Dedifferentiated amniotic fluid mesenchymal stem cell (primary cell): ENCODE measurements at regions not wholly inside any gene's neighbourhood (a gene's known extent, or its start where the extent isn't known, plus 50 kb on each side); places are given as distances from the start of the nearest gene placed in this dataset.

Experiments used
- DNase-seq: peaks from one replicate; pipeline ENCODE4 v3.0.0-alpha.2; 2016; ENCODE audit errors: extremely low spot score

DNA sequence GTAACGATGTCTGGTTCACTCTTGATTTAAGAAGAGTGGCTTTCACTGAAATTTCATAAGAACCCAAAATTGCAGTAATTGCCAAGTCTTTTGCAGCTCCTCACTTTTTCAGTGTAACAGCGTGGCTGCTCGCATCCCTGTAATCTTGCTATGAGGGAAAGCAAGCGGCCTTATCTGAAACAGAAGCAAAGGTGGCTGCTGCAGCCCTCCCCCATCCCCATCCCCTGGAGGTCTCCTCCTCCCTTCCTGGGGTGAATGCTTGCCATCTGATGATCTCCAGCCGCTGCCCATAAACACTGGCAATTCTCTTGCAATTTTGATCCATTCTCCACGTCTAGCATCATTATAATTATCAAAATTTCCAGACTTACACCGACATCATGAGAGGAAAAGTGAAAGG lies 182.5 kb upstream of the ASIC2 start:
- no peak for DNase-seq

DNA sequence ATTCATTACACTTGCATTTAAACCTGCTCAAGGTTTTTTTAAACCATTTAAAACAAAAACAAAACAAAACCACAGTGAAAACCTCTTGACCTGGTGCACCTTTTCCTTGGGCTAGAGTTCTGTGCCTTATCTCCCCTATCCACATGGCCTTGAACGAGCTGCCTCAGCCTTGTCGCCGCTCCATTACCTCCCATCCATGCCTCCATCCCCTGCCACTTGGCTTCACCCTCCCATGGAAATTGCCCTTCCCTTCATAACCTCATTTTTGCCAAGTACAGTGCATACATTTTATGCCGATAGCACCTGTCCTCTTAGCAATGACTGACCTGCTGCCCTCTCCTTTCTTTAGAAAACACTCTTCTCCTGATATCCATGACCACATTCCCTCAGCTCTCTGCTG lies 188.6 kb upstream of the ASIC2 start:
- DNase-seq: no peak

DNA sequence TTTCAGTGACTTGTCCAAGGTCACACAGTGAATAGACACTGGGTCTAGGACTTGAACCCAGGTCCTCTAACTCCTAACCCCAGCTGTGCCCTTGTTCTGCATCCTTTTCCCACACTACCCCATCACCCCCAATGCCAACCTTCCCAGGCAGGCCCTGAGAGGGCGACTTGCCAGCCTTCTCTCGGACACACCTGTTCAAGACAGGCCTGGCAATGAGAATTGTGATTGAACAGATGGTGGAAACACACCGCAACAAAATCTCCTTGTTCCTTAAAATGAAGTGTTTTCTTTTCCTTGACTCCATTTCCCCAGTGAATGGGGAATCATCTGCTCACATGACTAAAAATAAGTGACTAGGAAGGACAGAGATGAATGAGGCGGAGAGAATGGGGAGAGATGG lies 189.5 kb upstream of the ASIC2 start:
- DNase-seq: no peak

DNA sequence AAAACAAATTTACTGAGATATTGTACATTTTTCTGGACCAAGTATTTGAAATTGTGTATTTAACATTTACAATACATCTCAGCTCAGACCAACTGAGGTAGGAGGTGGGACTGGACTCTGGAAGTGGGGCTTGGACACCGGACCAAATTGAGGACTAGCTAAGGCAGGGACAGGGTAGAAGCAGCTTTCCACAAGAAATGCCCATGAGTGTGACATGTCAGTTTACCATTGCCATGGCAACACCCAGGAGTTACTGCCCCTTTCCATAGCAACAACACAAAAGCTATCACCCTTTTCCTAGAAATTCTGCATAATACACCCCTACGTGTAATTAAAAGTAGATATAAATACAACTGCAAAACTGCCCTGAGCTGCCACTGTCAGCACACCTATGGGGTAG lies 191.5 kb upstream of the ASIC2 start:
- DNase-seq: no peak

DNA sequence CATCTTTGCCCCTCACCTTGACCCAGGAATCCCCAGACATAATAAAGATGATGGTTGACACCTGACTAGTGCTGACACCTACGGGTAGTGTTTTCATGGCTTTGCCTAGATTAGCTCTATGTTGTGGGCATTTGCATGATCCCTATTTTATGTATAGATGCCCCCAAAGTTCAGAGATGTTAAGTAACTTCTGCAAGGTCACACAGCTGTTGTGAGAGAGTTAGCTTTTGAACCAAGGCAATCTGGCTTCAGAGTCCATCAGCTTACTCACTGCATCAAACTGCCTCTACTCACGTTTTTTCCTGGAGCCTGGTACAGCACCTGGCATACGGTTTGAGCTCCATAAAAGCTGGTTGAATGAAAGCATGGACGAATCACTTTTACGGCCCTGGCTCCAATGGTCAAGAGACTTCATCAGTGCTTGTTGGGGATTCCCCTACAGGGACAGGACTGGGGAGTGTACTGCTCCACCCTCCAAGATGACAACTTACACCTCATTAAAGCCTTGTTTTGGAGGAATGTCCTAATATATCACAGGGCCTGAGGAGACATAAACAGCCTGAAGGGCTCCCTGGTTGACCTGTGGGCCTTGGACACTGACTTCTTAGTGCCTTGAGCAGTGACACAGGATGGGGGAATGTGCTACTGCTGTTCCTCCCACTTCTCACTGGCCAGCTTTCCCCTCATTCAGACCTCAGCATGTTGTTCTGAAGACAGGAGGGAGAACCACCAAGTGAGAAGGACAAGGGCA lies 193.2 kb upstream of the ASIC2 start:
- DNase-seq: no peak

DNA sequence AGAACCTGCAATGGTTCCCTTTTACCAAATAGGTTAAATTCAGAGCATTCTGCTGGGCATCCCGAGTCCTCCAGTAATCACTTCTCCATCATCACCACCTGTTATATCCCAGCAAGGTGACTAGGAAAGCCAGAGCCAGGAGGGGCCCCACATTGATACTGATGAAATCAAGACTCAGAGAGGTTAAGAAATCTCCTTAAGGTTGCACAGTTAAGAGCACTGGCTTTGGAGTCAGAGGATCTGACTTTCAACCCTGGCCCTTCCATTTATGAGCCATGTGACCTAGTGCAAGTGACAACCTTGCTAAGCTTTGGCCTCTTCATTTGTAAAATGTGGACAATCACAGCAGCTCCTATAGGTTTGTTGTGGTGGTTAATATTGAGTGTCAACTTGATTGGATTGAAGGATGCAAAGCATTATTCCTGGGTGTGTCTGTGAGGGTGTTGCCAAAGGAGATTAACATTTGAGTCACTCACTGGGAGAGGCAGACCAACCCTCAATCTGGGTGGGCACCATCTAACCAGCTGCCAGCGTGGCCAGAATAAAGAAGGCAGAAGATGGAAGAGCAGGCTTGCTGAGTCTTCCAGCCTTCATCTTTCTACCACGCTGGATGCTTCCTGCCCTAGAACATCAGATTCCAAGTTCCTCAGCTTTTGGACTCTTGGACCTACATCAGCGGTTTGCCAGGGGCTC lies 194.2 kb upstream of the ASIC2 start:
- no peak for DNase-seq

DNA sequence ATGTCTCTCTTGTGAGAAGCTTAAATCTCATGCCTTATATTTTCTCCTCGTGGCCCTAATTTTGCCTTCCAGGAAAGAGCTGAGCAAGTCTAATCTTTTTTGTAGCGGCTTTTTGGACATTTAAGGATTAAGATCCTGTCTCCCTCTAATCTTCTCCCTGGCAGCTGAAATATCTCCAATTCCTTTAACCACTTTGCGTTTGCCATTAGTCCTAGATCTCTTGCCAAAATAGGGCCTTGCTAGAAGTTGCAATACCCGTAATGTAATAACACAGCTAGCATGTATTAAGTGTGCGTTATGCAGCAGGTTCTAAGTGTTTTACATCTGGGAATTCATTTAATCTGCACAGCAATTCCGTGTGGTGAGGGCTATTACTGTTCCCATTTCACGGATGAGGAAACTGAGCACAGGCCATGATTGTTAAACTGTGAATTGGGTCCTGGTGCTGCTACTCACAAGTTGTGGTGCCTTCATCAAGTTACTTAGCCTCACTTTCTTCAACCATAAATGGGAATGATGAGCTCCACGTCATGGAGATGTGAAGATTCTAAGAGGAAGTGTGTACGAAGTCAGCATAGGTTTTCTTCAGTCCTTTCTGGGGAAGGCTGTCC lies 198.9 kb upstream of the ASIC2 start:
- DNase-seq: no peak

DNA sequence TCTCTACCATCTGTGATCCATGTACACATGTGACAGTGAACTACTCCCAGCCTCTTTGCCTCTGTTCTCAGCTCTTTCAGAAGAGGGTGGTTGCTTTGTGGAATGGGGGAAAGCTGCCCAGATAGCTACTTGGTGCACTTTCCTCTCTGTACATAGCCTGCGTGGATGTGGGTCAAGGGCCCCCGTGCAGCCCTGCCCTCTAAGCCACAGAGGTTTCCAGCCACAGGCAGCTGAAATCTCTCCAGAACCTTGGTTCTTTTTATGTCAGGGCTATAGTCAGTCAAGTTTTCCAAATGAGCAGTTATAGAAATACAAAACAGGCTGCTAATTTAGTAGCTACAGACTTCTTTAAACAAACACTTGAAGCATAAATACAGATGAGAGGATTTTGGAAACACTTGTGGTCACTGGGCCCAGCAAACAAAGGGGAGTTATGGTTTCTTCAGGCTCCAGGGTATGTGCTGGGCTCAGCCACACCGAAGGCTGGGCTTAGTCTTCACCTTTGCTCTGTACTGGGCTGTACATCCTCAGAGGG lies 199.7 kb upstream of the ASIC2 start:
- no peak for DNase-seq

DNA sequence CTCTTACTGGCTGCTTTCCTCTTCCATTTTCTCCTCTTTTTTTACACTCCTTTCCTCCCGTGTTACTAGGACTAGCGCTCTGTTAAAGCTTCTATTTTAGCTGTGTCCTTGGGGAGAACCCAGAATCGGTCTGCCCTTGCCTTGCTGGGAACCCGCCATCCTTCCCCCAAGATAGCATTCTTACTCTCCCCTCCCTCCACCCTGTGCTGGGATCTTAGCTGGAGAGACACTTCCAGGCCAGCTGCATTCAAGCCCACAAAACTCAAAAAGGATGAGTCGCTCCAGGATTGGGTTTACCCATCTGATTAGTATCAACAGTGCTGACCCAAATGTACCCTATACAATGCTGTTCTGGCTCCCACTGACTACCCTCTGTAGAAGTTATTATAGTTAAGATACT lies 200.5 kb upstream of the ASIC2 start:
- no peak for DNase-seq

DNA sequence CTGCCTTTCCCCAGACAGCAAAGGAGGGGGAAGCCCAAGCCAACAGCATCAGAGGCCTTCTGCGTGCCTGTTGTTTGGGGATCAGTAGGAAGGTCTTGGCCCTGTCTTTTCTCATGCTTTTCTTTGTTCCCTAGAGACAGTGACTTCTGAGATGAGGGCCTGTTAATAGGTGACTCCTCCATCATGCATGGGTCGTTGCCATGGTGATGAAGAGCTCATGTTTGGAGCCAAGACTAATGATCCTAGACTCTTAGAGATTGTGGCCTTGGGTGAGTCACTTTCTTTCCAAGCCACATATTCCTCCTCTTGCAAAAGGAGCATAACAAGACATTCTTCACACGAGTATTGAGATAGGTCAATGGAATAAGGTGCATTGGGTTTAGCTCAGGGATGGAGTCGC lies 201.1 kb upstream of the ASIC2 start:
- DNase-seq: no peak

DNA sequence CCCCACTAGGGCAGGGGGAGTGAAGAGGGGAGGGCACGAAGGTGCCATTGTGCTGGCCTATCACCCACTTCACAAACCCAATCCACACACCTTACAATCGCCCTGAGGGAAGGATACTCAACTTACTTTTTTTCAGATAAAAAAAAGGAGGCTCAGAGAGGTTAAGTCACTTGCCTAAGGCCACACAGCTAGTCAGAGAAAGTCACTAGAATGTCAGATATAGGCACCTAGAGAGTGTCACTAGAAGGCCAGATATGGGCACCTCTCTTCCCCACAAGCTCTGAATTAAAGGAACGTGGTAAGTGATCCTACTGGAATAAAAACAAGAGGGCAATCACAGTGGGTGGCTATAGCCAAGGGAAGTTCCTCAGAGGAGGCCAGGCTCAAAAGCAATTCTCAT lies 204.5 kb upstream of the ASIC2 start:
- no peak for DNase-seq

DNA sequence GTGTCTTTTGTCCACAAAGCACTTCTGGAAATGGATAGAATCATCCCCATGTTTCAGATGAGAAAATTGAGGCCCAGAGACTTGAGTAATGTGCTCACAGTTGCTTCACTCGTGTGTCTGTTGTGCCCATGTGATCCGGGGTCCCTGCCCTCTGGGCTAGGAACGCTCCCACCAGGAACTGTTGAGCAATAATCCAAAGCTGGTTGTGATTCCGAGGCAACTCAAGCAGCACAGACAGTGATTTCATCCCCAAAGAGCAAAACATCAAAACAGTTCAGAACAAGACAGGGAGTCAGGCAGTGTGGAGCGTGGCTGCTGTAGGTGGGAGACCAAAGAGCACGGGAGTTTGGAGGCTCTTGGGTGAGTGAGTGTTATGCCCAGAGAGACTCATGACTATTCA lies 205.0 kb upstream of the ASIC2 start:
- DNase-seq: no peak

DNA sequence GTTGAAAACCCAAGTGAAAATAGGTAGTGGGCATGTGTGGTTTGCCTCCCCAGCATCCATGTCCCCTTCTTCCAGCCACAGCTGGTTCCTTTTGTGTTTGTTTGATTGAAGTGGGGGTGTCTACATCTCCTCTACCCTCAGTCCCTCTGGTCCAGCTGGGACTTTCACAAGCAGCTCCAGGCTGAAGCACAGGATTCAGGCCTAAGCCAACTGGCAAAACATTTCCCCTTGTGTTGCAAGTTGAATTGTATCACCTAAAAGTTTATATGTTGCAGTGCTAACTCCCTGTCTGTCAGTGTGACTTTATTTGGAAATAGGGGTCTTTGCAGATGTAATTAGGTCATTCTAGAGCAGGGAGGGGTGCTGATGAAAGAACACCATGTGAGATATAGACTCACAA lies 205.9 kb upstream of the ASIC2 start:
- DNase-seq: no peak

DNA sequence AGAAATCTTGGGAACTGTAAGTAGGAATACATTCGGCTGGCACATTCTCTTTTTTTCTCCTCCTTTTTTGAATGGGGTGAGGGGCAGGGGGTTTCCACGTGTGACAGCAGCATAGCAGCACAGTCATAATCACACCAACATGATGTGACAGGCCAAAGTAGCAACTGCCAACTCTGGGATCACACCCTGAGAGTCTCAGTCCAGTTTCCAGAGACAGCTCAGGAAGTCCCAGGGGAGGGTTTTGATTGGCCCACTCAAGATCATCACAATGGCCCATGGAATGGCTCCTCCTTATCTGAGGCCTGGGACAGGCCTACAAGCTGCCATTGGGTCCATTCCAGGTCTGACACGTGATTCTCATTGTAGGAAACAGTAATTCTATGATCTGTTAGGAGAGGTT lies 207.1 kb upstream of the ASIC2 start:
- DNase-seq: no peak

DNA sequence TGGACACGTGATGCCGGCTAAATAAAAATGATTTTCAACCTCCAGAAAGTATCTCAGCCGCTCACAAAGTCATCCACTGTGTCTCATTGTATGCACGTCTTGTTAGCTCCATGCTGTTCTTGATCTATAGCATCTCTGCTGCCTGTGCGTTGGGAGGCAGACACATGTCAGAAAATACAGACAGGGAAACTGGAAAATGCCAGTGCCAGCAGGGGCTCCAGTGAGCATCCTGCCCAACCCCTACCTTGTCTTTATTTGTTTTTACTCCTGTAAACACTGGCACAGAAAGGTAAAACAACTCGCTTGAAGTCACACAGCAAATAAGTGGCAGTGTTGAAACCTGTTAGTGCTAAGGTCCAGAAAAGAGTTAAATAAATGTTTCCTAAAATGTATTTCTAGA lies 208.1 kb upstream of the ASIC2 start:
- DNase-seq: no peak

DNA sequence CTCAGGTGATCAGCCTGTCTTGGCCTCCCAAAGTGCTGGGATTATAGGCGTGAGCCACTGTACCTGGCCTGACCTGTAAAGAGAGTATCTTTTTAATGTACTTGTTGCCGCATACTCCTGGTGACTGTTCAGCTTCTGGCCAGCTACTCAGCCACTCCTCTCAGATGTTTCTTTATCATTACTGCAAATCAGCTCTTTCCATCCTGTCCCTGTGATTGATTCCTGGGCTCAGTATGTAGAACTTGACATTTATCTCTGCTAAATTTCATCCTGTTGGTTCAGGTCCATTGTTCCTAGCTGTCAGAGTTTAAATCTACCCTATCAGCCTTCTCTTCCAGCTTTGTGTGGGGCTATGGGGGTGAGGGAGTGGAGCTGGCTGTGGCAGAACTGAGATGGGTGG lies 211.5 kb upstream of the ASIC2 start:
- DNase-seq: no peak

DNA sequence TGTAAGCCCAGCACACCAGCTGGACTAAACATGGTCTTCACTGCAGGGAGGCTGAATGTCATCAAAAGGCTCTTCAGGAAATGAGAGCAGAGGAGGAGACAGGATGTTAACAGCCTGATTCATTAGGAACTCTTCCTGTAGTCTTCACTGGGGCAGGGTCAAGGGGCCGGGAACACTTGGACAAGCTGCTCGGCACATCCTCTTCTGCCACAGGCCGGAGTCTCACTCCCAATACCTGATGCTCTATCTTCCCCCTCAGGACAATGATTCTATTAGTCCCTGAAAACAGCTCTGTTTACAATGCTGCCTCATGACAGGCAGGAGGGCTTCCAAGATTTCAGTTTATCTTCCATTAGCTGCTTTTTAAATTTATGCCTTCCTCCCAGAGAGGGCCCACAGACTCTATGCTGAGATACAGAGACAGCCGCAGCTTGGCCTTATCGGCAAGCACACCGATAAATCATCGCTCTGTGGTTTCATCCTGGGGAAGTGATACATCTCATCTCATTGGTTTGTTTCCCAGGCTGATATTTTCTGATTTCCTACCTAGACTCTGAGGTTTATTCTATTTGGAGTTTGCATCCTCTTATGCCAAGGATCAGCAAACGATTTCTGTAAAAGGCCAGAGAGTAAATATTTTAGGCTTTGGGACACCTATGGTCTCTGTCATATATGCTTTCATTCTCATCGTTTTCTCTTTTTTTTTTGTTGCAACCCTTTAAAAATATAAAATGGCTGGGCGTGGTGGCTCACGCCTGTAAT lies 214.0 kb upstream of the ASIC2 start:
- DNase-seq: no peak

DNA sequence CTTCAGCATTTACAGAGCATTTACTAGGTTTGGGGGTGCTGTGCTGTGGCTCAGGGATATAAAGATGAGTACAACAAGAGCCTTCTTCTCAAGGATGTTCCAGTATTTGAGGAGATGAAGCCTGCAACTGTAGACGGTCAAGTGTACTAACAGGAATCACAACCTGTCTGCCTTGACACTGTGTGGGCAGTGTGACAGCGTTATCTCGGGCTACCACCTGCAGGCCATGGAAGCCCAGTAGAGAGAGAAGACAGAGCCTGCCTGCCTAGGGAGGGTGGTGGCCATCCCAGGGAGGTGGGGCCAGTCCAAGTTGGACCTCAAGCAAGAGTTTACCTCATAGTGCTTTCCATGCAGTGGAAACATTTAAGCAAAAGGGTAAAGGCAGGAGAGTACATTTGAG lies 215.1 kb upstream of the ASIC2 start:
- DNase-seq: no peak

DNA sequence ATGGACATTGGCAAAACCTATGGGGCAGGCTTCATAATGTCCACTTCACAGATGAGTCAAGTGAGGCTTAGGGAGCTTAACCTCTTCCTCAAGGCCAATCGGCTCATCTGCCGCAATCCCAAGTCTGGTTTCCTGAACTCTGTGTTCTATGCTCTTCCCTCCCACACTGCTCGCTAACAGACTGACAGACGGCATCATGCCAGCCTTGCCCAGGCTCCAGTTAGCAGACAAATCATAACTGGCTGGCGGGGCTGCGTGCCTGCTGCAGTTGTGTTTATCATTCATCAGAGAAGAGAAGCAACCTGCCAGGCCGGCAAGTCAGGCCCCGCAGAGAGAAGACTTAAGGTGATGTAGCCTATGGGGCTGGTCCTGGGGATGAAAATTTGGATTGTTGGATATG lies 216.2 kb upstream of the ASIC2 start:
- DNase-seq: no peak

DNA sequence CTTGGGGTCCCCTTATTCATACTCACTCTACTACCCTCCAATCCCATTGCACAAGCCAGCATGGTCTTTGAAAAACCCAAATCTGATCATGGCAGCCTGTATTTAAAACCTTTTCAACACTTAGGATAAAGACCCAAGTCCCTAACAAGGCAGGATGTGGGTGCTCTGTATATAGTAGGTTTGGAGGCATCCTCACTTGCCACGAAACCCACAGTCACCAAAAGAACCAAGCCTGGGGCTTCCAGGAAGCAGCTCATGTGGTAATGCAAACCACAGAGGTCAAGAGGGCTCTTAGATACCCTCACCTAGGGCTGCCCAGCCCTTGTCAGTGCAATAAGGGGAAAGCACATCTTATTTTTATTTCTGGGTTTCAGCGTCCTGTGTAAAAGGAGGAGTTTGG lies 218.6 kb upstream of the ASIC2 start:
- DNase-seq: no peak

DNA sequence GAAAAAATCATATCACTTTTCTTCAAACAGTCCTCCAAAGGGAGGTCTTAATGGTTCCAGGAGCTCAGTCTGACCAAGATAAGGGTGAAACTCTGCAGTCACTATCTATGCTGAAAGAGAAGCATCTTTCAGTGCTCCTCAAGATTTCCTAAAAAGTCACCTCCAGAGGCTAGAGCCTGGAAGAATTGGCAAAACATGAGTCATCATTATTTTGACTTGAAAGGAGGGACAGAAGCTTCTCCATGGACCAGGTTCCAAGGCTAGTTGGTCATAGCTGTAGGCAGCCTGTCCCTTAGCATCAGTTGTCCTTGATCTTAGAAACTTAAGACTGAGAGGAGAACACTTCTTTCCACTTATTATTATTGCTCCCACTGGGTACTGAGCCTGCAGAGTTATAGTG lies 219.0 kb upstream of the ASIC2 start:
- DNase-seq: no peak

DNA sequence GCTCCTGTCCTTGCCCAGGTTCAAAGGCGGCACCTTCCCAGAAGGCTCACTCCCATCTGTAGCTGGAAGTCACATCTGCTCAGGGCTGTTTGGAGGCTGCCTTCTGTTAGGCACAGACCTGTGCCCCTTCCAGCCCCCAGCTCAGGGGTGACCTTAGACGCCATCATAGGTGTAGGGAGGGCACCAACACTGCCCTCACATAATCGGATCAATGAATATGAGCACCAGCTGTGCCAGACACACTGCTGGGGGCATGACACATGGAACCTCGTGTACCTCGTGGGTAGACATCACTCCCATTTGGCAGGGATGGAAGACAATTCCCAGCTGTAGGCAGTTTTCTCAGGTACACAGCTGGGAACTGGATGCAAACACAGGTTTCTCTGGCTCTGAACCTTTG lies 220.7 kb upstream of the ASIC2 start:
- no peak for DNase-seq
